Memory B cell (primary cell): ENCODE measurements at regions not wholly inside any gene's neighbourhood (a gene's known extent, or its start where the extent isn't known, plus 50 kb on each side); places are given as distances from the start of the nearest gene placed in this dataset.

Source experiments
- ATAC-seq: fragments of 150-1000 bp; cut with Tn5 transposase; 2 replicates; pipeline ENCODE4 v1.10.0; 2021; ENCODE audit warnings: low read depth, mild to moderate bottlenecking, moderate library complexity
- DNase-seq, 2 donors: peaks; one replicate each; pipeline ENCODE4 v3.0.0; 2022; ENCODE audit warnings: low spot score in 2 of 2
- H3K27ac Mint-ChIP-seq: one replicate; pipeline ENCODE4 v1.8.0; 2022; ENCODE audit warnings: mild to moderate bottlenecking, moderate library complexity, mixed read lengths
- H3K27me3 Mint-ChIP-seq: one replicate; pipeline ENCODE4 v1.8.0; 2022; ENCODE audit warnings: mixed read lengths
- H3K36me3 Mint-ChIP-seq: one replicate; pipeline ENCODE4 v1.8.0; 2022; ENCODE audit warnings: mild to moderate bottlenecking, mixed read lengths
- H3K4me1 Mint-ChIP-seq: one replicate; pipeline ENCODE4 v1.8.0; 2022; ENCODE audit warnings: mixed read lengths
- H3K4me3 Mint-ChIP-seq: one replicate; pipeline ENCODE4 v1.8.0; 2022; ENCODE audit warnings: mild to moderate bottlenecking, moderate library complexity, mixed read lengths
- H3K9me3 Mint-ChIP-seq: one replicate; pipeline ENCODE4 v1.8.0; 2022; ENCODE audit warnings: mixed read lengths

DNA sequence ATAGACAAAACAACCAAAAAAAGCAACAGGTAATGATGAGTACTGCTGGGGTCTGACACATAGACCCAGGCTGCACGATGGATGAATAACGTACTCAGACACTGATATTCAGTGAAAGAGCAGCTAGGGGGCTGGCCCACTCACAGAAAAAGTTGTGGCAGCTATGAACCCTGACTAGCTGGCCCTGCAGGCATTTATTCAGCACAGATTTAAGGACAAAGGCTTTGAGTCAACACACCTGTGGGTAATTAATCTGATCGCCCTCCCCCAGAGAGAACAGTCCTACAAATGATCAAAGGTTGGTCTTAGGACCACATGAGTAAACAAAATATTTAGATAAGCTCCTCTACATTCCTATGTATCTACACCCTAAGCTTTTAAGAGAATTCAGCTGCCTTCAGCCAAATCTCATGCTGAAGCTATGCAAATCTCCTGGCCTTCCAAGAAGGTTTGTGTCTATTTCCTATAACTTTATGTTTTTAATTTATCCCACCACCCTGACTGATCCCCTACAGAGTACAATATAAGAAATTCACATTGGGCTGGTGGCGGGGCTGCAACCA is 81.7 kb upstream of the NXT1 start:
- H3K4me3 Mint-ChIP-seq: no peak overlapping the region
- no peaks in the 10 kb centered on the region for H3K4me1 Mint-ChIP-seq
- H3K27ac Mint-ChIP-seq: no peak overlapping the region
- DNase-seq (no peak), ATAC-seq (no peak)
- peaks cover 10% of the 10 kb centered on the region for H3K9me3 Mint-ChIP-seq
- H3K27me3 Mint-ChIP-seq: peaks cover 2% of the 10 kb centered on the region
- peaks cover 2% of the 10 kb centered on the region for H3K36me3 Mint-ChIP-seq

GRCh38 chr20:23267909-23268308 is 82.7 kb upstream of the NXT1 start:
- no peak overlapping the region for H3K27ac Mint-ChIP-seq
- peaks cover 2% of the 10 kb centered on the region for H3K27me3 Mint-ChIP-seq
- H3K4me1 Mint-ChIP-seq: no peaks in the 10 kb centered on the region
- ATAC-seq (no peak), DNase-seq (no peak)
- H3K36me3 Mint-ChIP-seq: peaks cover 2% of the 10 kb centered on the region
- H3K4me3 Mint-ChIP-seq: no peak overlapping the region
- H3K9me3 Mint-ChIP-seq: peaks cover 12% of the 10 kb centered on the region

- no peak overlapping the region for H3K4me3 Mint-ChIP-seq
- H3K4me1 Mint-ChIP-seq: no peaks in the 10 kb centered on the region
- peaks cover 2% of the 10 kb centered on the region for H3K27me3 Mint-ChIP-seq
- peaks cover 2% of the 10 kb centered on the region for H3K36me3 Mint-ChIP-seq
- no peak overlapping the region for H3K27ac Mint-ChIP-seq
- peaks cover 12% of the 10 kb centered on the region for H3K9me3 Mint-ChIP-seq
- no peak for DNase-seq
- no peak for ATAC-seq
Observed at GRCh38 chr20:23266530-23267398, 83.8 kb upstream of the NXT1 start.

DNA sequence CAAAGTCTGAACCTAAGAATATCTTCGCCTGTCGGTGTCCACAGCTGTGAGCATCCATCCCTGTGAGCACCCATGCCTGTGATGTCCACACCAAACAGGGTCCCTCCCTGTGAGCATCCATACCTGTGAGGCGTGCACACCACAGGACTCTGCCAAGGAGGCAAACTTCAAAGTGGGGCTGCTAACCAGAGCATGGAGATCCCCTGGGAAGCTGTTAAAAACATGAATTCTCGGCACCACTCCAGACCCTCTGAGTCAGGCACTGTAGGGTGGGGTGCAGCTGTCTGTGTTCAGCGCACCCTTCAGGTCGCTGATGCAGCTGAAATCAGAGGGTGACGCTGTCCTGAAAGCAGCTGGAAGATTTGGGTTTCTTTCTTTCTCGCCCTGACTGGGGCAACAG is 85.4 kb upstream of the NXT1 start:
- H3K9me3 Mint-ChIP-seq: peaks cover 12% of the 10 kb centered on the region
- no peaks in the 10 kb centered on the region for H3K27me3 Mint-ChIP-seq
- no peaks in the 10 kb centered on the region for H3K4me1 Mint-ChIP-seq
- ATAC-seq: no peak
- H3K27ac Mint-ChIP-seq: no peak overlapping the region
- DNase-seq: no peak
- H3K4me3 Mint-ChIP-seq: no peak overlapping the region
- peaks cover 2% of the 10 kb centered on the region for H3K36me3 Mint-ChIP-seq

DNA sequence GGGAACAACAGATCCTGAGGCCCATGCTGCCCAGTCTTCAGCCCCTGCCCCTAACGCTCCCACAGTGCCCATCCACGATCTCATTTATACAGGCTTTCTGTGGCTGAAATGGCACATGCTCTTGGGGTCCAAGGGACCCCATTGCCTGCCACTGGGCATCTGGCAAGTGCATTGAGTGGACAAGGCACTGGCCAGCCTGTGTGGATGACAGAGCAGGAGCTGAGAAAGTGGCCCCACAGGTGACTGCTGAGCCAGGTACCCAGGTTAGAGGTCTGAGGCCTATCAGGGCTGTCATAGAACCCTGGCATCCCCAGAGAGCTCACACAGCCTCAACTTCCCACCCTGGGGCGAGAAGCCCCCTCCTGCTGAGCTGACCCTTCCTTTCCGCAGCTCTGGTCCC is 86.0 kb upstream of the NXT1 start:
- no peak for DNase-seq
- no peak for ATAC-seq
- Mint-ChIP-seq H3K4me3 (no peak overlapping the region), H3K36me3 (peaks cover 2% of the 10 kb centered on the region), H3K27me3 (no peaks in the 10 kb centered on the region), H3K9me3 (peaks cover 12% of the 10 kb centered on the region), H3K27ac (no peak overlapping the region), H3K4me1 (no peaks in the 10 kb centered on the region)

- H3K4me3 Mint-ChIP-seq: no peak overlapping the region
- no peak for ATAC-seq
- H3K9me3 Mint-ChIP-seq: peaks cover 3% of the 10 kb centered on the region
- no peaks in the 10 kb centered on the region for H3K4me1 Mint-ChIP-seq
- H3K27me3 Mint-ChIP-seq: peaks cover 4% of the 10 kb centered on the region
- H3K27ac Mint-ChIP-seq: no peak overlapping the region
- no peaks in the 10 kb centered on the region for H3K36me3 Mint-ChIP-seq
- no peak for DNase-seq
Observed at GRCh38 chr20:23260181-23260840, 90.3 kb upstream of the NXT1 start.

DNA sequence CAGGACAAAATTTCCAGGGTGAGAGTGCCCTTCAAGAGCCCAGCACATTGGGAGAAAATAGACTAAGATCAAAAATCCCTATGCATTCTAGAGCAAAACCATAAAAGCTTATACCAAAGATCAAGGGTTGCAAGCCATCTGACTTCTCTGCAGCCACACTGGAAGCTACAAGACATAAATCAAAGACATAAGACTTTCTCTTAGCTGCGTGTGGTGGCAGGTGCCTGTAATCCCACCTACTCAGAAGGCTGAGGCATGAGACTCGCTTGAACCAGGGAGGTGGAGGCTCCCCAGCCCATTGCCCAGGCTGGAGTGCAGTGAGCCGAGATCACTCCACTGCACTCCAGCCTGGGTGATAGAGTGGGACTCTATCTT is 91.9 kb upstream of the NXT1 start:
- ATAC-seq: no peak

GRCh38 chr20:23257848-23258746 is 92.5 kb upstream of the NXT1 start:
- no peak overlapping the region for H3K27ac Mint-ChIP-seq
- no peaks in the 10 kb centered on the region for H3K4me1 Mint-ChIP-seq
- no peaks in the 10 kb centered on the region for H3K36me3 Mint-ChIP-seq
- DNase-seq (no peak), ATAC-seq (no peak)
- H3K27me3 Mint-ChIP-seq: peaks cover 11% of the 10 kb centered on the region
- H3K9me3 Mint-ChIP-seq: no peaks in the 10 kb centered on the region
- no peak overlapping the region for H3K4me3 Mint-ChIP-seq

More for the DNA sequence above, 91.9 kb upstream of the NXT1 start:
- H3K4me3 Mint-ChIP-seq: no peak overlapping the region
- H3K9me3 Mint-ChIP-seq: peaks cover under 1% of the 10 kb centered on the region
- H3K36me3 Mint-ChIP-seq: no peaks in the 10 kb centered on the region
- H3K27me3 Mint-ChIP-seq: peaks cover 8% of the 10 kb centered on the region
- no peak overlapping the region for H3K27ac Mint-ChIP-seq
- no peak for DNase-seq
- H3K4me1 Mint-ChIP-seq: no peaks in the 10 kb centered on the region

DNA sequence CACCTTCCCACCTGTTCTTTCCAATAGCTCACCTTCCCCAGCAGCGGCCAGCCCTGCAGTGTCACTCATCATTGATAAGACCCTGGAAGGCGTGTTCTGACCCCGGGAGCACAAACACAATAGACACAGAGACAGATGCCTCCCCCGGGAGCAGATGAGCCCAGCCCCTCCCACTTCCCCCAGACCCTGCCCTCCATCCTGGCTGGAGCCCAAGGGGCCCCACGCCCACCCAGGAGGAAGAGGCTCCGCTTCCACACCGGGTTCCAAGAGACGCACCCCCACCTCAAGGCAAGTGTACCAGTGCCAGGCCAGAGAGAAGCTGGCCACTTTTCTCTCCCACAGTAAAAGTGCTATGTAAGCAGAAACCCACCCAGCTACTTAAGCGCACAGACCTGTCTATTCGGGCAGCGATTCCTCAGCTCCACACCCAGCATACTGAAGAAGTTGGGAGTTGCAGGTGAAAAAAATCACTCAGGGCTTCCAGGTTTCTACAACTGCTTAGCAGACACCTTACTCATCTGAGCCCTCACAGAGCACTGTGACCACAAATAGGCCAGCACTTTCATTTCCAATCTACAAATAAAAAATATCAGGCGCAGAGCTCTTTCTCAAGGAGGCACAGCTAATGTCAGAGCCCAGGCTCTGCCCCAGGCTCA is 93.4 kb upstream of the NXT1 start:
- no peak for ATAC-seq
- H3K4me3 Mint-ChIP-seq: no peak overlapping the region

DNA sequence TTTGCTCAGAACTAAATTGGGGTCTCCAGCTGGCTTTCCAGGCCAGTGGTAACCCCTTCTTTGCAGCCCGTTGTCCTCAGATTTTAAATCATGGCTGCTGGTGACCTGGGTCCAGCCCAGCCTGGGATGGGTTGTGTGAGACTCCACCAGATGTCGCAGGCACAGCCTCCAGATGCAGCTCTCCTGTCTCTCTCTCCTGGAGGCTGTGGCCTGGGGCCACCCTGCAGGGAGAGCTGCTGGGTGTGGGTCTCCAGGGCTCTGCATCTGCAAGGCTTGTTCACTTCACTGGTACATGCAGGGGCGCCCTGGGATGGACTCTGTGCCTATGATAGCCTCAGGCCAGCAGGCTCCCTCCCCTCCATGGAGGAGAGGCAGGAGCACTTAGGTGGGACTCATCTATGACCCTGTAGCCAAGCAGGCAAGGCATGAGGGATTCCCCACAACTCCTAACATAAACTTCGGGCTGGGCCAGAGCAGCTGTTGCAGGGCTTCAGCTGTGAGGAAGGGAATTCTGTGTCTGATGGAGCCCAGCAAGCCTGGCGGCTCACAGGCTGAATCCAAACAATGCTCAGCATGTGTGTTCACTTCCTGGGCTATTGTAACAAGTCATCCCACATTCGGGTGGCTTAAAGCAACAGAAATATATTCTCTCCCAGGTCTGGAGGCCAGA is 94.7 kb upstream of the NXT1 start:
- Mint-ChIP-seq H3K9me3 (no peaks in the 10 kb centered on the region), H3K4me1 (no peaks in the 10 kb centered on the region), H3K27me3 (peaks cover 15% of the 10 kb centered on the region), H3K27ac (no peak overlapping the region), H3K4me3 (no peak overlapping the region), H3K36me3 (no peaks in the 10 kb centered on the region)
- ATAC-seq (no peak), DNase-seq (no peak)

More for the DNA sequence above, 93.4 kb upstream of the NXT1 start:
- no peak for DNase-seq
- Mint-ChIP-seq H3K27ac (no peak overlapping the region), H3K9me3 (no peaks in the 10 kb centered on the region), H3K36me3 (no peaks in the 10 kb centered on the region), H3K27me3 (peaks cover 11% of the 10 kb centered on the region), H3K4me1 (no peaks in the 10 kb centered on the region)

- H3K4me3 Mint-ChIP-seq: no peak overlapping the region
- no peaks in the 10 kb centered on the region for H3K4me1 Mint-ChIP-seq
- no peak for DNase-seq
- H3K36me3 Mint-ChIP-seq: no peaks in the 10 kb centered on the region
- ATAC-seq: no peak
- H3K27ac Mint-ChIP-seq: no peak overlapping the region
- peaks cover 15% of the 10 kb centered on the region for H3K27me3 Mint-ChIP-seq
- no peaks in the 10 kb centered on the region for H3K9me3 Mint-ChIP-seq
Observed at GRCh38 chr20:23255106-23255505, 95.5 kb upstream of the NXT1 start.

DNA sequence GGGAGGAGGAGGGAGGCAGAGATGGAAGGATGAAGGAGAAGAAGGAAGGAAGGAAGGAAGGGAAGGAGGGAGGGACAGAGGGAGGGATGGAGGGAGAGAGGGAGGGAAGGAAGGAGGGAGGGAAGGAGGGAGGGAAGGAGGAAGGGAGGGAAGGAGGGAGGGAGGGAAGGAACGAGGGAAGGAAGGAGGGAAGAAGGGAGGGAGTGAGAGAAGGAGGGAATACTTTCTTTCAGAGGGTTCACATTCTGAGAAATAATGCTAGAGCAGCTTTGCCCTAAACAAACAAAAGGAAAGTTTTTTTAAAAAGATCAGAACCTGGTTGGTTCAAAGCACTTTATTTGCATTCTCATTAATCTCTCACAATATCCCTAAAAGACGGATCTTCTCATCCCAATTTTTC is 96.1 kb upstream of the NXT1 start:
- no peaks in the 10 kb centered on the region for H3K9me3 Mint-ChIP-seq
- peaks cover 15% of the 10 kb centered on the region for H3K27me3 Mint-ChIP-seq
- H3K36me3 Mint-ChIP-seq: no peaks in the 10 kb centered on the region
- no peak for ATAC-seq
- H3K27ac Mint-ChIP-seq: no peak overlapping the region
- no peak for DNase-seq
- no peaks in the 10 kb centered on the region for H3K4me1 Mint-ChIP-seq
- H3K4me3 Mint-ChIP-seq: no peak overlapping the region

GRCh38 chr20:23254034-23254433 is 96.6 kb upstream of the NXT1 start:
- no peaks in the 10 kb centered on the region for H3K4me1 Mint-ChIP-seq
- no peak for ATAC-seq
- H3K9me3 Mint-ChIP-seq: no peaks in the 10 kb centered on the region
- H3K36me3 Mint-ChIP-seq: no peaks in the 10 kb centered on the region
- H3K27me3 Mint-ChIP-seq: peaks cover 15% of the 10 kb centered on the region
- DNase-seq: no peak
- H3K27ac Mint-ChIP-seq: no peak overlapping the region
- H3K4me3 Mint-ChIP-seq: no peak overlapping the region
